ENCODE measurements at regions not wholly inside any gene's neighbourhood (a gene's known extent, or its start where the extent isn't known, plus 50 kb on each side); places are given as distances from the start of the nearest gene placed in this dataset.

DNA sequence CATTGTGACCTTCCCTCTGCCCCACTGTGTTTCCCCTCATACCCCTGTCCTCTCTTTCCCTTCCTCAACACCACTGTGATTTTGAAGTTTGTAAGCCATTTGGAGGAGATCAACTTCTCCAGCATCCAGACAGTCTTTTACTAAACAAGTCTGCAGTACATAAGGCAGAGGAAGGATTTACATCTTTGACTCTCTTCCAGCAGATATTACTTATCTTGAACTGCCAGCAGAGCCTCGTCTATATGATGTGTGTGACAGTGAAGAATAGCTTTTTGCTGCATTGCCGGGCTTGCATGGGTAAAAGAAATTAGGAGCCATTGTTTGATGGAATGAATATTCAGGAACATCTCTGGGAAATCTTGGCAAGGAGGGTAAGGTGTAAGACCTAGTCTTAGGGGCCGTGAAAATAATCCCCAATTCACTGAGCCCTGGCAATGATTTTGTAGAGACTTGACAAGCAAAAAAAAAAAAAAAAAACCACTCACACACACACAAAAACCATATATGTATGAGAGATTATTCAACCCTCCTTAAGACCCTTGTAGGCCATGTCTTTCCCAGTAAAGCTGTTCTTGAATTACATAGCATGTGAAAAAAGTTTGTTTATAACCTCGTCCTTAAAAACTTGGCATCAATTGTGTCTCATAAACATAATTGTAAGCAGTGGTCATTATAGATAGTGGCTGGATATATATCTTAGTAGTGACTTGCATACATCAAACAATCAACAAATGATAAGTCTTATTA lies 903.9 kb downstream of the CDH11 start:
- no peak overlapping the region for H2AFZ ChIP-seq (ENCODE audit: low read length)
- no peaks in the 10 kb centered on the region for H3K9me3 ChIP-seq (replicated peaks; ENCODE audit: insufficient read depth, low read length)
- H3K4me2 ChIP-seq (ENCODE audit: low read depth, low read length), result no peak overlapping the region
- no peaks in the 10 kb centered on the region for H3K4me1 ChIP-seq (ENCODE audit: low read length)
- no peaks in the 10 kb centered on the region for H3K36me3 ChIP-seq (replicated peaks; ENCODE audit: insufficient read depth, low read length)
- DNase-seq, result no peak
- no peaks in the 10 kb centered on the region for H4K20me1 ChIP-seq (ENCODE audit: insufficient read depth, low read length)
- no peak for TF ChIP-seq EZH2 (optimal IDR thresholded peaks at IDR 0.05; ENCODE audit: low read depth, low read length)
- no peak for TF ChIP-seq CTCF (IDR thresholded peaks at IDR 0.05; ENCODE audit: low read length)
- no peak for TF ChIP-seq EZH2phosphoT487 (IDR thresholded peaks at IDR 0.05; ENCODE audit: low read length)
- H3F3A ChIP-seq (ENCODE audit: insufficient read depth, low read length), result no peaks in the 10 kb centered on the region
- no peak overlapping the region for H3K27ac ChIP-seq (ENCODE audit: low read length)
- H3K9ac ChIP-seq (ENCODE audit: low read length), result no peak overlapping the region
- H3K27me3 ChIP-seq (replicated peaks; ENCODE audit: insufficient read depth, low read length), result no peaks in the 10 kb centered on the region
- H3K9me2 ChIP-seq (replicated peaks; ENCODE audit: insufficient read depth, low read length), result no peaks in the 10 kb centered on the region
- H3K4me3 ChIP-seq (ENCODE audit: low read length), result no peak overlapping the region
- no peaks in the 10 kb centered on the region for H3K79me2 ChIP-seq (ENCODE audit: low read length)

GRCh38 chr16:64215730-64216129 lies 906.1 kb downstream of the CDH11 start:
- DNase-seq, result no peak
- no peak overlapping the region for H2AFZ ChIP-seq (ENCODE audit: low read length)
- H3K9me2 ChIP-seq (replicated peaks; ENCODE audit: insufficient read depth, low read length), result no peaks in the 10 kb centered on the region
- no peaks in the 10 kb centered on the region for H3K79me2 ChIP-seq (ENCODE audit: low read length)
- TF ChIP-seq EZH2phosphoT487 (IDR thresholded peaks at IDR 0.05; ENCODE audit: low read length), result no peak
- no peak for TF ChIP-seq EZH2 (optimal IDR thresholded peaks at IDR 0.05; ENCODE audit: low read depth, low read length)
- TF ChIP-seq CTCF (IDR thresholded peaks at IDR 0.05; ENCODE audit: low read length), result no peak
- H3K9ac ChIP-seq (ENCODE audit: low read length), result no peak overlapping the region
- no peaks in the 10 kb centered on the region for H3K4me1 ChIP-seq (ENCODE audit: low read length)
- no peak overlapping the region for H3K27ac ChIP-seq (ENCODE audit: low read length)
- no peak overlapping the region for H3K4me3 ChIP-seq (ENCODE audit: low read length)
- H3K27me3 ChIP-seq (replicated peaks; ENCODE audit: insufficient read depth, low read length), result no peaks in the 10 kb centered on the region
- no peaks in the 10 kb centered on the region for H3K36me3 ChIP-seq (replicated peaks; ENCODE audit: insufficient read depth, low read length)
- no peaks in the 10 kb centered on the region for H3K9me3 ChIP-seq (replicated peaks; ENCODE audit: insufficient read depth, low read length)
- no peak overlapping the region for H3K4me2 ChIP-seq (ENCODE audit: low read depth, low read length)
- H3F3A ChIP-seq (ENCODE audit: insufficient read depth, low read length), result no peaks in the 10 kb centered on the region
- no peaks in the 10 kb centered on the region for H4K20me1 ChIP-seq (ENCODE audit: insufficient read depth, low read length)

GRCh38 chr16:64211331-64211730 lies 910.5 kb downstream of the CDH11 start:
- H3F3A ChIP-seq (ENCODE audit: insufficient read depth, low read length), result no peaks in the 10 kb centered on the region
- peak; percentile 32 for DNase-seq
- H3K9me2 ChIP-seq (replicated peaks; ENCODE audit: insufficient read depth, low read length), result no peaks in the 10 kb centered on the region
- H4K20me1 ChIP-seq (ENCODE audit: insufficient read depth, low read length), result no peaks in the 10 kb centered on the region
- no peak overlapping the region for H3K9ac ChIP-seq (ENCODE audit: low read length)
- peak overlapping the region; percentile 49; the same call in 1 of the 2 replicates for H2AFZ ChIP-seq (ENCODE audit: low read length)
- H3K79me2 ChIP-seq (ENCODE audit: low read length), result no peaks in the 10 kb centered on the region
- H3K9me3 ChIP-seq (replicated peaks; ENCODE audit: insufficient read depth, low read length), result no peaks in the 10 kb centered on the region
- H3K4me3 ChIP-seq (ENCODE audit: low read length), result no peak overlapping the region
- H3K36me3 ChIP-seq (replicated peaks; ENCODE audit: insufficient read depth, low read length), result no peaks in the 10 kb centered on the region
- H3K27ac ChIP-seq (ENCODE audit: low read length), result no peak overlapping the region
- TF ChIP-seq CTCF (IDR thresholded peaks at IDR 0.05; ENCODE audit: low read length) (no peak), EZH2phosphoT487 (IDR thresholded peaks at IDR 0.05; ENCODE audit: low read length) (no peak), EZH2 (optimal IDR thresholded peaks at IDR 0.05; ENCODE audit: low read depth, low read length) (no peak)
- H3K4me2 ChIP-seq (ENCODE audit: low read depth, low read length), result peak overlapping the region; percentile 32; the same call in 1 of the 2 replicates
- no peaks in the 10 kb centered on the region for H3K27me3 ChIP-seq (replicated peaks; ENCODE audit: insufficient read depth, low read length)
- no peaks in the 10 kb centered on the region for H3K4me1 ChIP-seq (ENCODE audit: low read length)
